Liver (tissue), 8 donors: ENCODE measurements at regions not wholly inside any gene's neighbourhood (a gene's known extent, or its start where the extent isn't known, plus 50 kb on each side); places are given as distances from the start of the nearest gene placed in this dataset.
"Not testable (repeated sequence)": the region's sequence is repeated elsewhere in the genome, so short reads cannot be mapped to it uniquely, and the experiment has no call there.

Source experiments
- DNase-seq: peaks from one replicate; pipeline ENCODE4 v3.0.0-alpha.2; 2017; ENCODE audit warnings: low spot score
- H3K27ac ChIP-seq, 2 donors: one replicate each; pipeline ENCODE4 v1.7.0; 2013; ENCODE audit warnings: inconsistent platforms in 2 of 2, low read length in 2 of 2, control low read depth in 1 of 2, low read depth in 1 of 2, mild to moderate bottlenecking in 1 of 2
- H3K27me3 ChIP-seq, 4 donors: one replicate each; pipeline versions ENCODE4 v1.6.1 to v1.7.0; 2013; ENCODE audit warnings: low read length in 3 of 4, inconsistent platforms in 1 of 4, mild to moderate bottlenecking in 1 of 4, moderate library complexity in 1 of 4; ENCODE audit not compliant: control insufficient read depth in 4 of 4, insufficient read depth in 4 of 4
- H3K36me3 ChIP-seq, 4 donors: one replicate each; pipeline versions ENCODE4 v1.6.1 to v1.7.0; 2013; ENCODE audit warnings: low read length in 3 of 4, mild to moderate bottlenecking in 3 of 4, low read depth in 1 of 4, moderate library complexity in 1 of 4; ENCODE audit not compliant: control insufficient read depth in 4 of 4, insufficient read depth in 3 of 4
- H3K4me1 ChIP-seq, 4 donors: one replicate each; pipeline versions ENCODE4 v1.6.1 to v1.7.0; 2013; ENCODE audit warnings: low read length in 3 of 4, mild to moderate bottlenecking in 3 of 4, moderate library complexity in 1 of 4; ENCODE audit not compliant: control insufficient read depth in 4 of 4, insufficient read depth in 4 of 4
- H3K4me3 ChIP-seq, 3 donors: one replicate each; pipeline versions ENCODE4 v1.6.1 to v1.7.0; 2013; ENCODE audit warnings: low read length in 3 of 3, control low read depth in 1 of 3, low read depth in 1 of 3, mild to moderate bottlenecking in 1 of 3
- H3K9ac ChIP-seq, 2 donors: one replicate each; pipeline ENCODE4 v1.7.0; 2013; ENCODE audit warnings: low read length in 2 of 2, mild to moderate bottlenecking in 2 of 2, moderate library complexity in 2 of 2, control low read depth in 1 of 2, low read depth in 1 of 2
- H3K9me3 ChIP-seq, 4 donors: one replicate each; pipeline versions ENCODE4 v1.6.1 to v1.7.0; 2013; ENCODE audit warnings: low read length in 3 of 4; ENCODE audit not compliant: control insufficient read depth in 4 of 4
- CTCF ChIP-seq: fragments of 150-350 bp; IDR thresholded peaks from 2 replicates; pipeline ENCODE4 v1.5.1; 2017; ENCODE audit warnings: improper control_type of control experiment, low read depth, low read length; ENCODE audit not compliant: missing input control
- EGR1 ChIP-seq, 2 donors: IDR thresholded peaks; 2 replicates each; pipeline ENCODE4 v1.6.1; 2016 to 2018; ENCODE audit warnings: antibody characterized with exemption in 2 of 2, low read depth in 2 of 2
- FOXA1 ChIP-seq: IDR thresholded peaks from 2 replicates; pipeline ENCODE4 v1.6.1; 2016; ENCODE audit warnings: antibody characterized with exemption
- FOXA2 ChIP-seq: IDR thresholded peaks from 2 replicates; pipeline ENCODE4 v1.6.1; 2016; ENCODE audit warnings: antibody characterized with exemption
- GABPA ChIP-seq, 2 donors: IDR thresholded peaks in 1 of 2; conservative IDR thresholded peaks in 1 of 2; 2 replicates each; pipeline ENCODE4 v1.6.1; 2016; ENCODE audit warnings: antibody characterized with exemption in 2 of 2, mild to moderate bottlenecking in 1 of 2, moderate library complexity in 1 of 2
- HNF4A ChIP-seq, 2 donors: conservative IDR thresholded peaks; 2 replicates each; pipeline ENCODE4 v1.6.1; 2016; ENCODE audit warnings: antibody characterized with exemption in 2 of 2, mild to moderate bottlenecking in 2 of 2
- HNF4G ChIP-seq: IDR thresholded peaks from 2 replicates; pipeline ENCODE4 v1.6.1; 2016; ENCODE audit warnings: antibody characterized with exemption
- JUND ChIP-seq, 2 donors: IDR thresholded peaks; 2 replicates each; pipeline ENCODE4 v1.6.1; 2016; ENCODE audit warnings: antibody characterized with exemption in 2 of 2
- NR2F2 ChIP-seq: IDR thresholded peaks from 2 replicates; pipeline ENCODE4 v1.6.1; 2016; ENCODE audit warnings: antibody characterized with exemption
- RAD21 ChIP-seq, 2 donors: IDR thresholded peaks; 2 replicates each; pipeline ENCODE4 v1.6.1; 2016; ENCODE audit warnings: antibody characterized with exemption in 2 of 2, mild to moderate bottlenecking in 2 of 2
- RXRA ChIP-seq, 2 donors: IDR thresholded peaks; 2 replicates each; pipeline ENCODE4 v1.6.1; 2017 to 2018; ENCODE audit warnings: antibody characterized with exemption in 2 of 2, mild to moderate bottlenecking in 1 of 2
- SP1 ChIP-seq: IDR thresholded peaks from 2 replicates; pipeline ENCODE4 v1.6.1; 2018; ENCODE audit warnings: antibody characterized with exemption, mild to moderate bottlenecking
- TAF1 ChIP-seq: conservative IDR thresholded peaks from 2 replicates; pipeline ENCODE4 v1.6.1; 2016; ENCODE audit warnings: antibody characterized with exemption, mild to moderate bottlenecking
- YY1 ChIP-seq: IDR thresholded peaks from 2 replicates; pipeline ENCODE4 v1.6.1; 2016; ENCODE audit warnings: antibody characterized with exemption, mild to moderate bottlenecking
- WGBS: extraction: QIAGEN DNeasy Blood & Tissue Kit; methylation state at CpG from one replicate; pipeline ENCODE4 v1.1.7; 2013; 5-methylcytosine and 5-hydroxymethylcytosine counted together
- TF ChIP-seq, protein P1 (sequence below): IDR thresholded peaks from 2 replicates; pipeline ENCODE4 v1.6.1; 2016; ENCODE audit warnings: antibody characterized with exemption
- TF ChIP-seq, protein P2 (sequence below): IDR thresholded peaks from 2 replicates; pipeline ENCODE4 v1.6.1; 2016; ENCODE audit warnings: antibody characterized with exemption
- TF ChIP-seq, protein P3 (sequence below): IDR thresholded peaks from 2 replicates; pipeline ENCODE4 v1.6.1; 2016; ENCODE audit warnings: antibody characterized with exemption
- donor health status: healthy.
- donor health status: healthy.
- donor health status: healthy.
- donor health status: healthy.
- donor health status: healthy.

DNA sequence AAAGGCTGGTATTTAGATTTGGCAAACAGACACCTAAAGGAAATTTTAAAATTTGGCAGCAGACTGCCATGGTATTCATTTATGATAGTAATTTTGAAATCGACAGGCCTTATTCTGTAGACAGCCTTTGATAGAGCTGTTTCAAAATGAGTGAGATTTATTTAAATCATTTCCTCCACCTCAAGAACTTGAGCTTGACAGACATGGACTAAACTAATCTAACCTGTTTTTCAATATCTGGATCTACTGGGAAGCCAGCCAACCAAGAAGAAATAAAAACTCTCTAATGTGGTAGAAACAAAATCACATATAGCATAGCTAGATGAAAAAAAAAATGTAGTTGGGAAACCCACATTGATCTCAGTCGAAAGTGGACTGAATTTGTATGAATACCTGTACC lies 56.9 kb upstream of the RASA1 start (continued):
- TF ChIP-seq, protein P1, sequence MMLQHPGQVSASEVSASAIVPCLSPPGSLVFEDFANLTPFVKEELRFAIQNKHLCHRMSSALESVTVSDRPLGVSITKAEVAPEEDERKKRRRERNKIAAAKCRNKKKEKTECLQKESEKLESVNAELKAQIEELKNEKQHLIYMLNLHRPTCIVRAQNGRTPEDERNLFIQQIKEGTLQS, result no peak
- TF ChIP-seq CTCF, result no peak
- TF ChIP-seq NR2F2, result no peak
- no peak for TF ChIP-seq TAF1
- TF ChIP-seq HNF4A (conservative IDR thresholded peaks at IDR 0.05), result no peak
- TF ChIP-seq YY1, result no peak
- no peak for TF ChIP-seq FOXA1
- no peak for TF ChIP-seq HNF4G

GRCh38 chr5:87211676-87212075 lies 56.0 kb upstream of the RASA1 start:
- no peak overlapping the region for H3K4me3 ChIP-seq
- no peaks in the 10 kb centered on the region for H3K9me3 ChIP-seq
- no peaks in the 10 kb centered on the region for H3K27me3 ChIP-seq
- H3K27ac ChIP-seq, result no peak overlapping the region
- no peak for DNase-seq
- no peak overlapping the region for H3K9ac ChIP-seq
- 56% methylated on average over 1 of the region's 1 CpG for WGBS
- TF ChIP-seq FOXA2 (no peak), NR2F2 (no peak), FOXA1 (no peak), RXRA (IDR thresholded peaks at IDR 0.05) (no peak), YY1 (no peak), CTCF (no peak), TAF1 (no peak), RAD21 (IDR thresholded peaks at IDR 0.05) (no peak), JUND (IDR thresholded peaks at IDR 0.05) (no peak), HNF4G (no peak), EGR1 (IDR thresholded peaks at IDR 0.05; ENCODE audit: low read depth in 2 of 2) (no peak), GABPA (IDR thresholded peaks at IDR 0.05 in 1 of 2, conservative IDR thresholded peaks at IDR 0.05 in 1 of 2) (no peak), SP1 (no peak), HNF4A (conservative IDR thresholded peaks at IDR 0.05) (no peak)
- TF ChIP-seq, protein P1, result no peak
- TF ChIP-seq, protein P2, sequence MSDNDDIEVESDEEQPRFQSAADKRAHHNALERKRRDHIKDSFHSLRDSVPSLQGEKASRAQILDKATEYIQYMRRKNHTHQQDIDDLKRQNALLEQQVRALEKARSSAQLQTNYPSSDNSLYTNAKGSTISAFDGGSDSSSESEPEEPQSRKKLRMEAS, result no peak
- TF ChIP-seq, protein P3, sequence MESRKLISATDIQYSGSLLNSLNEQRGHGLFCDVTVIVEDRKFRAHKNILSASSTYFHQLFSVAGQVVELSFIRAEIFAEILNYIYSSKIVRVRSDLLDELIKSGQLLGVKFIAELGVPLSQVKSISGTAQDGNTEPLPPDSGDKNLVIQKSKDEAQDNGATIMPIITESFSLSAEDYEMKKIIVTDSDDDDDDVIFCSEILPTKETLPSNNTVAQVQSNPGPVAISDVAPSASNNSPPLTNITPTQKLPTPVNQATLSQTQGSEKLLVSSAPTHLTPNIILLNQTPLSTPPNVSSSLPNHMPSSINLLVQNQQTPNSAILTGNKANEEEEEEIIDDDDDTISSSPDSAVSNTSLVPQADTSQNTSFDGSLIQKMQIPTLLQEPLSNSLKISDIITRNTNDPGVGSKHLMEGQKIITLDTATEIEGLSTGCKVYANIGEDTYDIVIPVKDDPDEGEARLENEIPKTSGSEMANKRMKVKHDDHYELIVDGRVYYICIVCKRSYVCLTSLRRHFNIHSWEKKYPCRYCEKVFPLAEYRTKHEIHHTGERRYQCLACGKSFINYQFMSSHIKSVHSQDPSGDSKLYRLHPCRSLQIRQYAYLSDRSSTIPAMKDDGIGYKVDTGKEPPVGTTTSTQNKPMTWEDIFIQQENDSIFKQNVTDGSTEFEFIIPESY, result no peak
- H3K4me1 ChIP-seq, result no peaks in the 10 kb centered on the region
- H3K36me3 ChIP-seq, result no peaks in the 10 kb centered on the region

DNA sequence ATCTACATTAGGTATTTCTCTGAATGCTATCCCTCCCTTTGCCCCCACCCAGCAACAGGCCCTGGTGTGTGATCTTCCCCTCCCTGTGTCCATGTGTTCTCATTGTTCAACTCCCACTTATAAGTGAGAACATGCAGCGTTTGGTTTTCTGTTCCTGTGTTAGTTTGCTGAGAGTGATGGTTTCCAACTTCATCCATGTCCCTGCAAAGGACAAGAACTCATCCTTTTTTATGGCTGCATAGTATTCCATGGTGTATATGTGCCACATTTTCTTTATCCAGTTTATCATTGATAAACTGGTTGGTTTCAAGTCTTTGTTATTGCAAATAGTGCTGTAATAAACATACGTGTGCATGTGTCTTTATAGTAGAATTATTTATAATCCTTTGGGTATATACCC lies 55.5 kb upstream of the RASA1 start:
- H3K27me3 ChIP-seq, H3K4me1 ChIP-seq, H3K9ac ChIP-seq, H3K4me3 ChIP-seq, H3K9me3 ChIP-seq, H3K27ac ChIP-seq, DNase-seq, H3K36me3 ChIP-seq: not testable (repeated sequence)
- 58% methylated on average over 2 of the region's 2 CpGs for WGBS

DNA sequence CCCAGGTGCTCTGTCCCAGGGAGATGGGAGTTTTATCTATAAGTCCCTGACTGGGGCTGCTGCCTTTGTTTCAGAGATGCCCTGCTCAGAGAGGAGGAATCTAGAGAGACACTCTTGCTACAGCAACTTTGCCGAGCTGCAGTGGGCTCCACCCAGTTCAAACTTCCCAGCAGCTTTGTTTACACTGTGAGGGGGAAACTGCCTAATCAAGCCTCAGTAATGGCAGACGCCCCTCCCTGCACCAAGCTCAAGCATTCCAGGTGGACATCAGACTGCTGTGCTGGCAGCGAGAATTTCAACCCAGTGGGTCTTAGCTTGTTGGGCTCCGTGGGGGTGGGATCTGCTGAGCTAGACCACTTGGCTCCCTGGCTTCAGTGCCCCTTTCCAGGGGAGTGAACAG lies 50.2 kb upstream of the RASA1 start:
- H3K27me3 ChIP-seq, DNase-seq: not testable (repeated sequence)

More for the DNA sequence above, 50.2 kb upstream of the RASA1 start:
- not testable (repeated sequence) for H3K4me3 ChIP-seq, H3K9me3 ChIP-seq, H3K27ac ChIP-seq, H3K36me3 ChIP-seq, H3K4me1 ChIP-seq, H3K9ac ChIP-seq
- 57% methylated on average over 4 of the region's 4 CpGs for WGBS
